Activated naive CD8-positive, alpha-beta T cell treated with anti-CD3 and anti-CD28 coated beads, Interleukin-2, amount 10 ng/mL, durations not matched to agents 7 days and 5 days (primary cell): ENCODE measurements at regions not wholly inside any gene's neighbourhood (a gene's known extent, or its start where the extent isn't known, plus 50 kb on each side); places are given as distances from the start of the nearest gene placed in this dataset.
"Not testable (repeated sequence)": the region's sequence is repeated elsewhere in the genome, so short reads cannot be mapped to it uniquely, and the experiment has no call there.

Experiments used
- ATAC-seq: fragments of 150-1000 bp; cut with Tn5 transposase; one replicate; pipeline ENCODE4 v1.10.0; 2021; ENCODE audit warnings: low read depth, moderate library complexity
- POLR2A ChIA-PET: fragments of 350-600 bp; sonication (Branson Sonifier 250); formaldehyde crosslinking; loops from one replicate; lab custom pipeline; 2021; ENCODE audit warnings: antibody characterized with exemption; lab: Charles Lee
- DNase-seq: peaks from one replicate; pipeline ENCODE4 v3.0.0; 2021
- H3K27ac Mint-ChIP-seq: one replicate; pipeline ENCODE4 v1.8.0; 2022; ENCODE audit warnings: mild to moderate bottlenecking, mixed read lengths
- H3K27me3 Mint-ChIP-seq: one replicate; pipeline ENCODE4 v1.8.0; 2022; ENCODE audit warnings: mild to moderate bottlenecking, moderate library complexity, mixed read lengths
- H3K36me3 Mint-ChIP-seq: one replicate; pipeline ENCODE4 v1.8.0; 2021; ENCODE audit warnings: mild to moderate bottlenecking, mixed read lengths
- H3K4me1 Mint-ChIP-seq: one replicate; pipeline ENCODE4 v1.8.0; 2021; ENCODE audit warnings: mixed read lengths
- H3K4me3 Mint-ChIP-seq: one replicate; pipeline ENCODE4 v1.8.0; 2022; ENCODE audit warnings: mild to moderate bottlenecking, moderate library complexity, mixed read lengths
- H3K9me3 Mint-ChIP-seq: one replicate; pipeline ENCODE4 v1.8.0; 2021; ENCODE audit warnings: mixed read lengths

DNA sequence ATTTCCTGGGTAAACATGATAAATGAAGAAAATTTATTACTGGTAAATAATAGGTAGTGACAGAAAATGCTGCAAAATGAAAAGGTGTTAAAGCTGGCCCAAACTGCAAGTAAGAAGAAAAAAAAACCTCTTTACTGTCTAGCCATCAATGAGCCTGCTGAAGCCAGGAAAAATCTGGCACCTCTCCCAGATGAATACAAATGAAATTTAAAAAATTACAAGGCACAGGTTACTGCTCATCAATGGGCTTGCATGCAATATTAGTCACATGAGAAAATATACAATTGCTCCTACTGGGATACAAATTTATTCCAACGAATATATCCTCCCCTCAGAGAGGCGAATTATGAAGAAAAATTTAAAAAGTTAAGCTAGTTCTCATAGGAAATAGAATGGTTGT, 1422.5 kb downstream of the KCNT2 start:
- H3K36me3 Mint-ChIP-seq: no peaks in the 10 kb centered on the region
- no peaks in the 10 kb centered on the region for H3K9me3 Mint-ChIP-seq
- DNase-seq: no peak
- no peak overlapping the region for H3K4me3 Mint-ChIP-seq
- H3K4me1 Mint-ChIP-seq: no peaks in the 10 kb centered on the region
- no peak overlapping the region for H3K27ac Mint-ChIP-seq
- no peaks in the 10 kb centered on the region for H3K27me3 Mint-ChIP-seq
- POLR2A ChIA-PET: no interaction called here
- no peak for ATAC-seq

DNA sequence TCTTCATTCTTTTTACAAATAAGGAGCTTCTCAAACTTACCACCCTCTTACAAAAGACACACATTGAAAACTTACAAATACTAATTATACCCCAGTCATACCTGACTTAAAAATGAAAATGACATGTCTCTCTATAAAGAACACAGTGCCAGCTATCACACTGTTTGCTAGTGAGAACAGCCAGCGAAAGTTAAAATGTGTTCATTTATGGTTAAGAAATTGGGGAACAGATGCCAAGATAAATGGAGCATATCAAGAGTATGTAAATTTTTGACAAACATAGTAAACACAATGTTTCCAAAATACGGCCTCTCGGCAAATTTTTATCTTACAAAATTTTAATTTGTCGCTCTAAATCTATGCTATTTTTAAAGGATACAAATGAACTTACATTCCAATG, 1422.9 kb downstream of the KCNT2 start:
- POLR2A ChIA-PET: no interaction called here
- Mint-ChIP-seq H3K36me3 (no peaks in the 10 kb centered on the region), H3K27ac (no peak overlapping the region), H3K4me3 (no peak overlapping the region), H3K27me3 (no peaks in the 10 kb centered on the region), H3K4me1 (no peaks in the 10 kb centered on the region), H3K9me3 (no peaks in the 10 kb centered on the region)
- ATAC-seq (no peak), DNase-seq (no peak)

DNA sequence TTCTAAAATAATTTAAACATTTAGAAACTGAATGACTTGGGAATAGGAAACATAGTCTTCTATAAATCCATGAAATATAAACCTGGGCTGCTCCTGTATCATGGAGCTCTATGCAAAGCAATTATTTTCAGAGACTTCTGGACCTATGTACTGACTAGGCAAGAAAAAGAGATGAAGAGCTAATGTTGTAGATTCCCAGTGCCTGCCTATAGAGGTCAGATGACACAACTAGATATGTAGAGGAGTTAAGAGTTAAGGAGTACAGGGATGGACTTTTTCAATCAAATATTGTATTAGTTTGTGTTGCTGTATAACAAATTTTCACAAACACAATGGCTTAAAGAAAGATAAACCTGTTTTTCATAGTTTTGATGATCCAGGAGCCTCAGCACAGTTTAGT, 1434.5 kb downstream of the KCNT2 start:
- DNase-seq (no peak), ATAC-seq (no peak)
- Mint-ChIP-seq H3K27me3 (no peaks in the 10 kb centered on the region), H3K4me3 (no peak overlapping the region), H3K27ac (no peak overlapping the region), H3K36me3 (no peaks in the 10 kb centered on the region), H3K4me1 (no peaks in the 10 kb centered on the region), H3K9me3 (peaks cover 9% of the 10 kb centered on the region)
- POLR2A ChIA-PET: no interaction called here

DNA sequence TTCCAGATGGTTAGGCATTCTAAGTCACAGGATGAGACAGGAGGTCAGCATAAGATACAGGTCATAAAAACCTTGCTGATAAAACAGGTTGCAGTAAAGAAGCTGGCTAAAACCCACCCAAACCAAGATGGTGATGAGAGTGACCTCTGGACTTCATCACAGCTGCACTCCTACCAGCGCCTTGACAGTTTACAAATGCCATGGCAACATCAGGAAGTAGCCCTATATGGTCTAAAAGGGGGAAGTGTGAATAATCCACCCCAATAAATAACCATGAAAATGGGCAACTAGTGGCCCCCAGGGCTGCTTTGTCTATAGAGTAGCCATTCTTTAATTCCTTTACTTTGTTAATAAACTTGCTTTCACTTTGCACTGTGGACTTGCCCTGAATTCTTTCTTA, 1448.4 kb downstream of the KCNT2 start:
- H3K9me3 Mint-ChIP-seq, POLR2A ChIA-PET, DNase-seq, H3K36me3 Mint-ChIP-seq, H3K4me1 Mint-ChIP-seq, ATAC-seq, H3K27me3 Mint-ChIP-seq, H3K4me3 Mint-ChIP-seq, H3K27ac Mint-ChIP-seq: not testable (repeated sequence)

DNA sequence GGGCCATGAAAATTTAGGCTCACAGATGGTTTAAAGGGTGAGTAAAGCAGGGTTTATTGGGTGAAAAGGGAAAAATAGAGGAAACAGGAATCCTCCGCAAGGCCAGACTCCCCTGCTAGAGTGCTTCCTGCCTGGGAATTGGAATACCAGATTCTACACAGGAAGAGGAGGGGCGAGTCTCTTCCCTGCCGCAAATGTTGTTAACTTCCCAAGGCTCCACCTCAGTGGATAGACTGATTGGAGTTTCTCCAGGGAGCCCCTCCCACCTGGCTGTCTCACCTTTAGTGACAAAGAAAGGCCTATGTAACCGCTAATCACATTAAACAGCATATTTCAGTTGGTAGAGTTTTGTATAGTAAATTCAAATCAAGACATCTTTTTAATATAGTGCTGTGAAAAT, 1450.1 kb downstream of the KCNT2 start:
- Mint-ChIP-seq H3K4me1 (no peaks in the 10 kb centered on the region), H3K27me3 (no peaks in the 10 kb centered on the region), H3K9me3 (no peaks in the 10 kb centered on the region), H3K36me3 (no peaks in the 10 kb centered on the region), H3K4me3 (no peak overlapping the region), H3K27ac (no peak overlapping the region)
- POLR2A ChIA-PET: no interaction called here
- ATAC-seq: no peak
- DNase-seq: no peak

DNA sequence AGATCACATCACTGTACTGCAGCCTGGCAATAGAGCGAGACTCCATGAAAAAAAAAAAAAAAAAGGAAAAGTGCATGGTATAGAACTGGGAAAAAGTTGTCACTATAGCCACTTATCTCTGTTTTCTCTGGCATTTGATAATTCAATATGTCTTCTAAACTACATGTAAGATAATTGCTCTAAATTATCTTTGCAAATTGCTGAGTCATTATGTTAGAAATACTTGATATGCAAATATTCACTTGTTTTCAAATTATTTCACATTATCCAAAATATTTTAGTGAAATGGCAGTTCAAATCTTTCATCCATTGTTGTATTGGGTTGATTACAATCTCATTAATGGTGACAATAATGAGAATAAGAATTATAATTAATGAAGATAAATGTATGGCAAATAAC, 1455.1 kb downstream of the KCNT2 start:
- POLR2A ChIA-PET: no interaction called here

DNA sequence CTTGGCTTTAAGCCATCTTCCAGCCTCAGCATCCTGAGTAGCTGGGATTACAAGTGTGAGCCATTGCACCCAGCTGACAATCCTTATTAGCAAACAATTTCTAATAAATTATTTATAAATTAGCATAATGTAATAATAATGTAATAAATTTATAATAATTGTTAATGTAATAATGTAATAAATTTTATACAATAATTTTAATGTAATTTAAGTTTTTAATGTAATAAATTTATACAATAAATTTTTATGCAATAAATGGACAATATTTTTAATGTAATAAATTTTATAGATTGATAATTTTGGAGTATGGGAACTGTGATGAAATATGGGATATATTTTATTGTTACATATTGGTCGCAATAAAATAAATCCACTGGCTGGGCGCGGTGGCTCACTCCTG, 1457.5 kb downstream of the KCNT2 start:
- H3K27ac Mint-ChIP-seq: no peak overlapping the region
- no peaks in the 10 kb centered on the region for H3K27me3 Mint-ChIP-seq
- POLR2A ChIA-PET: no interaction called here
- no peak for DNase-seq
- H3K4me3 Mint-ChIP-seq: no peak overlapping the region
- no peaks in the 10 kb centered on the region for H3K36me3 Mint-ChIP-seq
- no peaks in the 10 kb centered on the region for H3K9me3 Mint-ChIP-seq
- H3K4me1 Mint-ChIP-seq: no peaks in the 10 kb centered on the region
- ATAC-seq: no peak

More for the DNA sequence above, 1455.1 kb downstream of the KCNT2 start:
- DNase-seq: no peak
- Mint-ChIP-seq H3K27me3 (no peaks in the 10 kb centered on the region), H3K36me3 (no peaks in the 10 kb centered on the region), H3K4me3 (no peak overlapping the region), H3K4me1 (no peaks in the 10 kb centered on the region), H3K27ac (no peak overlapping the region), H3K9me3 (no peaks in the 10 kb centered on the region)
- no peak for ATAC-seq

DNA sequence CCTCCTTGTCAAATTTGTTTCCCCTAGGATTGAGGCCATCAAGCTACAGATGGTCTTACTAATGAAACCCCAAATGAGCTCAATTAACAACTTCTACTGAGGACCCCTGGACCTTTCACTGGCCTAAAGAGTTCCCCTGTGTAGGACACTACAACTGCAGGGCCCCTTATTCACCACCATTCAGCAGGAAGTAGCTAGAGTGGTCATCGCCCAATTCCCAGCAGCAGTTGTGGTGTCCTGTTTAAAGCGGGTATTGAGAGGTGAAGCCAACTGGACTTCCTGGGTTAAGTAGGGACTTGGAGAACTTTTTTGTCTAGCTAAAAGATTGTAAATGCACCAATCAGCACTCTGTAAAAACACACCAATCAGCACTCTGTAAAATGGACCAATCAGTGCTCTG, 1466.9 kb downstream of the KCNT2 start:
- Mint-ChIP-seq H3K4me1 (no peaks in the 10 kb centered on the region), H3K27ac (no peak overlapping the region), H3K4me3 (no peak overlapping the region), H3K36me3 (peaks cover 1% of the 10 kb centered on the region), H3K9me3 (peaks cover 7% of the 10 kb centered on the region), H3K27me3 (no peaks in the 10 kb centered on the region)
- no peak for ATAC-seq
- POLR2A ChIA-PET: no interaction called here
- DNase-seq: no peak

DNA sequence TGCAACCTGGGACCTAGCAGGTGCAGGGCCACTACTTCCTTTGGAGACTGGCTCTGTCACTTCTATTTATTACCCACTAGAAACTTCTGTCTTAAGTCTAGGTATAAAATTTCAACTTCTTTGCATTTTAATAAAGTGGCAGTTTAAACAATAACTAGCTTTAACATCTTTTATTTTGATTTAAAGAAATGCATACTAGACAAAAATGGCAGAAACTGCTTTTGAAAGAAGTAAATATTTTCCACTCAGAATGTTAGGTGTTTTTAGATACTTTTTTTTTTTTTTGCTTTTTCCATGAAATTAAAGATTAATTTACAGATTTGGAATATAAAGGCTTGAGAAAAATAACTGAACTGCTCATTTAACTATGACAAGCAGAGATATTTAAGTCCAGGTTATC, 1477.6 kb downstream of the KCNT2 start:
- POLR2A ChIA-PET: no interaction called here
- Mint-ChIP-seq H3K27me3 (no peaks in the 10 kb centered on the region), H3K4me3 (no peak overlapping the region), H3K9me3 (no peaks in the 10 kb centered on the region), H3K4me1 (no peaks in the 10 kb centered on the region), H3K27ac (no peak overlapping the region), H3K36me3 (no peaks in the 10 kb centered on the region)
- ATAC-seq (no peak), DNase-seq (no peak)

DNA sequence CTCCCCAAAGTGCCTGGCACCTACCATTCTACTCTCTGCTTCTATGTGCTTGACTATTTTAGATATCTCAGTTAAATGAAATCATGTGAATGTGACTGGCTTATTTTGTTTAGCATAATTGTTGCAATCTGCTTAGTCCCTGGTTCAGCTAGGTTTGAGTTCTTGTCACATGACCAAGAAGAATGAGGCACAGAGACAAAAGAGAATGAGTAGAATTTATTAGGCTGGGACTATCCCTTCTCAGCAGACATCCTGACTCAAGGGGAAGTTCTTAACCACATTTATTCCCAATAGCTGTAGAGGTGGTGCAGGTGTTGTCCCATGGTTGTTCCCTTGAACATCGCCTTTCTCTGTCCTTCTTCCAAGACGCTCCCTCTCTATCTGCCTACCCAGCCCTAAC, 1485.7 kb downstream of the KCNT2 start:
- H3K4me3 Mint-ChIP-seq: no peak overlapping the region
- POLR2A ChIA-PET: no interaction called here
- ATAC-seq: no peak

DNA sequence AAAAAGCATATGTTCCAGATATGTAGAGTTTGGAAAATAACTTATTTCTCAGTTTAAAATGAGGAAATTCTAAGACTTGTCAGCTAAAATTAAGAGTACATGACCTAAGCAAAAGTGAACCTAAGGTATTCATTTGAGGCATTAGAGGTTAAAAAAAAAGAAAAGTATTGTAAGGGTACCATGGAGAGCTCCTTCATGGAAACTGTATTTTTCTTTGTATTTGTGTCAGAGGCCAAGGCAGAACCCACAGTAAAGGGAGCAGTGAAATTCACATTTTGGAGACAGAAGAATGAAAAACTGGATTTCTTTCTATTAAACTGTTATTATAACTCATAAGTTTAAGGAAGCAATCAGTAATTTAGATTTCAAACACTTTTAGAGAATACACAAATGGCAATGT, 1494.8 kb downstream of the KCNT2 start:
- no peak for DNase-seq
- H3K27ac Mint-ChIP-seq: no peak overlapping the region
- ATAC-seq: no peak
- POLR2A ChIA-PET: no interaction called here
- no peak overlapping the region for H3K4me3 Mint-ChIP-seq
- H3K36me3 Mint-ChIP-seq: no peaks in the 10 kb centered on the region
- no peaks in the 10 kb centered on the region for H3K27me3 Mint-ChIP-seq
- H3K4me1 Mint-ChIP-seq: no peaks in the 10 kb centered on the region
- H3K9me3 Mint-ChIP-seq: no peaks in the 10 kb centered on the region

More for the DNA sequence above, 1485.7 kb downstream of the KCNT2 start:
- no peak for DNase-seq
- H3K36me3 Mint-ChIP-seq: no peaks in the 10 kb centered on the region
- no peaks in the 10 kb centered on the region for H3K4me1 Mint-ChIP-seq
- no peak overlapping the region for H3K27ac Mint-ChIP-seq
- H3K9me3 Mint-ChIP-seq: no peaks in the 10 kb centered on the region
- no peaks in the 10 kb centered on the region for H3K27me3 Mint-ChIP-seq

DNA sequence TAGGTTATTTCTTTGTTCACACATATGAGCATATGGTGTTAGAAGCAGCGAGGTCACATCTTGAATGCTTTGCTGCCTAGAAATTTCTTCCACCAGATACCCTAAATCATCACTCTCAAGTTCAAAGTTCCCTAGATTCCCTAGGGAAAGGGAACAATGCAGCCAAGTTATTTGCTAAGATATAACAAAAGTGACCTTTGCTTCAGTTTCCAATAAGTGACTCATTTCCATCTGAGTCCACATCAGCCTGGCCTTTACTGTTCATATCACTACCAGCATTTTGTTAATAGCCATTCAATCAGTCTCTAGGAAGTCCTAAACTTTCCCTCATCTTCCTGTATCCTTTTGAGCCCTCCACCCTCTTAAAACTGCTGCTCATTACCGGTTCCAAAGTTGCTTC, 1502.5 kb downstream of the KCNT2 start:
- H3K36me3 Mint-ChIP-seq: no peaks in the 10 kb centered on the region
- no peak overlapping the region for H3K27ac Mint-ChIP-seq
- no peak for ATAC-seq
- no peaks in the 10 kb centered on the region for H3K27me3 Mint-ChIP-seq
- POLR2A ChIA-PET: no interaction called here
- no peak for DNase-seq
- peaks cover 5% of the 10 kb centered on the region for H3K9me3 Mint-ChIP-seq
- H3K4me1 Mint-ChIP-seq: no peaks in the 10 kb centered on the region
- no peak overlapping the region for H3K4me3 Mint-ChIP-seq

DNA sequence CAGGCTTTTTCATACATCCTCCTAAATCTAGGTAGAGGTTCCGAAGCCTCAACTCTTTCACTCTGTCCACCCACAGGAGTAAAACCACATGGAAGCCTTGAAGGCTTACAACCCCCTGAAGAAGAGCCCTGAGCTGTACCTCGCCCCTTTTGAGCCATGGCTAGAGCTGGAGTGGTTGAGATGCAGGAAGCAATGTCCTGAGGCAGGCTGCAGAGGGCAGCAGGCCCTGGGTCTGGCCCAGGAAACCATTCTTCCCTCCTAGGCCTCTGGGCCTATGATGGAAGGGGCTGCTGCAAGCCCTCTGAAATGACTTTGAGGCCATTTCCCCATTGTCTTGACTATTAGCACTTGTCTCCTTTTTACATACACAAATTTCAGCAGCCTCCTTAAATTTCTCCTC, 1503.0 kb downstream of the KCNT2 start:
- no peak for DNase-seq
- no peaks in the 10 kb centered on the region for H3K36me3 Mint-ChIP-seq
- ATAC-seq: no peak
- peaks cover 5% of the 10 kb centered on the region for H3K9me3 Mint-ChIP-seq
- POLR2A ChIA-PET: no interaction called here
- H3K27me3 Mint-ChIP-seq: no peaks in the 10 kb centered on the region
- H3K4me3 Mint-ChIP-seq: no peak overlapping the region
- H3K27ac Mint-ChIP-seq: no peak overlapping the region
- no peaks in the 10 kb centered on the region for H3K4me1 Mint-ChIP-seq

DNA sequence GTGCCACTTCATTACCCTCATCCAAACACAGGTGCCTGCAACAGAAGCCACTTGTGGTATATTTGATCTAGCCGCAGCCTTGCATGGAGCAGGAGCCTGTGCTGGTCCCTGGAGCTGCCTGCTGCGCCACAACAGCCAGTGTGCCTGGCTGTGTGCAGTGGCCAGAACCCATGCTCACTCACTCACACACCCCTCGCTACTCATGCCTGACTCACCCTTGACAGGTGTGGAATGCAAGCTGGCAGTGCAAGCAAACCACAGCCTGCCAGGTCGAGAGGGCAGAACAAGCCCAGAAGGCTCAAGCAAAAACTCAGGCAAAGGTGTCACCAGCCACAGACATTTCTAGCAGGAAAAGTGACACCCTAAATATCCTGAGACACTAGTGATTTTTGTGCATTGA, 1510.9 kb downstream of the KCNT2 start:
- H3K27me3 Mint-ChIP-seq: no peaks in the 10 kb centered on the region
- no peaks in the 10 kb centered on the region for H3K36me3 Mint-ChIP-seq
- H3K4me3 Mint-ChIP-seq: no peak overlapping the region
- H3K9me3 Mint-ChIP-seq: no peaks in the 10 kb centered on the region
- no peak for ATAC-seq
- no peak for DNase-seq
- POLR2A ChIA-PET: no interaction called here
- H3K4me1 Mint-ChIP-seq: no peaks in the 10 kb centered on the region
- H3K27ac Mint-ChIP-seq: no peak overlapping the region

DNA sequence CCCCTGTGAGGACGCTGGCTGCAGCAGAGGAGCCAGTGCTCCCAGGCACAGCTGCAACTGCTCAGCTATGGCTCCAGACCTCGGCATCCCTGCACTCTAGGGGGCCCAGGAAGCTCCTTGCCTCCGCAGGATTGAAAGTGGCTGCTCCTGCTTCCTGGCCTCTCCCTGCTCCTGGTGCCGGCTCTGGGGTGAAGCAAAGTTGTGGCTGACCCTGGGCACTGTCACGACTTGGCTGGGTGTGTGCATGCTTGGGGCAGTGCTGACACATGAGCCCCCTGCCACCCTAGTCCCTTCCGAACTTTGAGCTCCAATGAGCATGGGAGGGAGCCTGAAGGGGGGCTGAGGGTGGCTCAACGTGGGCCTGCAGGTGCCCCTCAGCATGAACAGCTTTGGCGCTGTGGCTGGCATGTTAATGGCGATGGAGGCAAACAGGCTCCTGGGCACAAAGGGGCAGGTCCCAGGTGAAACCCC, 1512.2 kb downstream of the KCNT2 start:
- ATAC-seq (no peak), DNase-seq (no peak)
- no peaks in the 10 kb centered on the region for H3K36me3 Mint-ChIP-seq
- H3K4me1 Mint-ChIP-seq: no peaks in the 10 kb centered on the region
- no peaks in the 10 kb centered on the region for H3K9me3 Mint-ChIP-seq
- no peaks in the 10 kb centered on the region for H3K27me3 Mint-ChIP-seq
- no peak overlapping the region for H3K4me3 Mint-ChIP-seq
- H3K27ac Mint-ChIP-seq: no peak overlapping the region
- POLR2A ChIA-PET: no interaction called here
